WI38 (cell line): ENCODE measurements at regions not wholly inside any gene's neighbourhood (a gene's known extent, or its start where the extent isn't known, plus 50 kb on each side); places are given as distances from the start of the nearest gene placed in this dataset.
"Not testable (repeated sequence)": the region's sequence is repeated elsewhere in the genome, so short reads cannot be mapped to it uniquely, and the experiment has no call there.

Experiments used
- H3K4me3 ChIP-seq: 2 replicates; pipeline ENCODE4 v1.5.1; 2011; ENCODE audit warnings: low read depth, mild to moderate bottlenecking, control low read depth, low read length
- TF ChIP-seq, protein P1 (sequence below): IDR thresholded peaks from 2 replicates; pipeline ENCODE4 v1.5.1; 2012; ENCODE audit warnings: low read depth, mild to moderate bottlenecking, control low read depth, low read length

DNA sequence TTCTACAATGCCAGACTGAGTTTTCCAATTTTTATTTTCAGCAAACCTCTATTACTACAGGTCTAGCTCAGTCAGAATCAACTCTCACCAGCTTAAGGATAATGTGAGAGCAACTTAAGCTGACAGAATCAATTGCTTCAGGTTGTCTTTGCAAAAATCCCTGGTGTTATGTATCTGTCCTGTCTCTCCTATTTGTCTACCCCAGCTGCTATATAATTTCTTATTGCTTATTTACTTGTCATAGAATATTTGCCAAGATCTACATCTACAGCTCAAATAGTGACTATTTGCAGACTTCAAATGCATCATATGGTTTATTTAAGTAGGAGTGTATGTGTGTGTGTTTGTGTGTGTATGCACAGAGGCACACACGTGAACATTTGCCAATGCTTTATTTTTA lies 54.1 kb downstream of the FOXG1 start:
- H3K4me3 ChIP-seq = no peak overlapping the region
- TF ChIP-seq, protein P1, sequence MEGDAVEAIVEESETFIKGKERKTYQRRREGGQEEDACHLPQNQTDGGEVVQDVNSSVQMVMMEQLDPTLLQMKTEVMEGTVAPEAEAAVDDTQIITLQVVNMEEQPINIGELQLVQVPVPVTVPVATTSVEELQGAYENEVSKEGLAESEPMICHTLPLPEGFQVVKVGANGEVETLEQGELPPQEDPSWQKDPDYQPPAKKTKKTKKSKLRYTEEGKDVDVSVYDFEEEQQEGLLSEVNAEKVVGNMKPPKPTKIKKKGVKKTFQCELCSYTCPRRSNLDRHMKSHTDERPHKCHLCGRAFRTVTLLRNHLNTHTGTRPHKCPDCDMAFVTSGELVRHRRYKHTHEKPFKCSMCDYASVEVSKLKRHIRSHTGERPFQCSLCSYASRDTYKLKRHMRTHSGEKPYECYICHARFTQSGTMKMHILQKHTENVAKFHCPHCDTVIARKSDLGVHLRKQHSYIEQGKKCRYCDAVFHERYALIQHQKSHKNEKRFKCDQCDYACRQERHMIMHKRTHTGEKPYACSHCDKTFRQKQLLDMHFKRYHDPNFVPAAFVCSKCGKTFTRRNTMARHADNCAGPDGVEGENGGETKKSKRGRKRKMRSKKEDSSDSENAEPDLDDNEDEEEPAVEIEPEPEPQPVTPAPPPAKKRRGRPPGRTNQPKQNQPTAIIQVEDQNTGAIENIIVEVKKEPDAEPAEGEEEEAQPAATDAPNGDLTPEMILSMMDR = no peak

DNA sequence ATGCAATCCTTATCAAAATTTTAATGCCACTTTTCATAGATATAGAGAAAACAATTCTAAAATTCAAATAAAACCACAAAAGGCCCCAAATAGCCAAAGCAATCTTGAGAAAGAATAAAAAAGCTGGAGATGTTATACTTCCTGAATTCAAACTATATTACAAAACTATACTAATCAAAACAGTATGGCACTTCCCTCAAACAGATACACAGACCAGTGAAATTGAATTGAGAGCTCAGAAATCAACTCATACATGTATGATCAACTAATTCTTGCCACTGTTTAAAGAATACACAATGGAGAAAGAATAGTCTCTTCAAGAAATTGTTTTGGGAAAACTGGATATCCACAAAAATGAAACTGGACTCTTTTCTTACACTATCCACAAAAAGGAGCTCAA lies 55.4 kb downstream of the FOXG1 start:
- H3K4me3 ChIP-seq = no peak overlapping the region
- TF ChIP-seq, protein P1 = no peak

DNA sequence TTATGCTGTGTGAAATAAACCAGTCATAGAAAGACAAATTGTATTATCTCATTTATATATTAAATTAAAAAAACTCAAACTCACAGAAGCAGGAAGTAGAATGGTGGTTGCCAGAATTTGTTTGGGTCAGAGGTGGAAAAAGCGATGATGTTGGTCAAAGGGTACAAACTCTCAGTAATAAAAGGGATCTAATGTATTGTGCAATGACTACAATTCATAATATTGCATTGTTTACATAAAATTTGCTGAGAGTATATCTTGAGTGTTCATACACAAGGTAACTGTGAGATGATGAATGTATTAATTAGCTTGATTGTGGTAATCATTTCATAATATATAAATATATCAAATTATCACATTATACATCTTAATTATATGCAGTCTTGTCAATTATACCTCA lies 56.7 kb downstream of the FOXG1 start:
- TF ChIP-seq, protein P1 = no peak
- H3K4me3 ChIP-seq = no peak overlapping the region

DNA sequence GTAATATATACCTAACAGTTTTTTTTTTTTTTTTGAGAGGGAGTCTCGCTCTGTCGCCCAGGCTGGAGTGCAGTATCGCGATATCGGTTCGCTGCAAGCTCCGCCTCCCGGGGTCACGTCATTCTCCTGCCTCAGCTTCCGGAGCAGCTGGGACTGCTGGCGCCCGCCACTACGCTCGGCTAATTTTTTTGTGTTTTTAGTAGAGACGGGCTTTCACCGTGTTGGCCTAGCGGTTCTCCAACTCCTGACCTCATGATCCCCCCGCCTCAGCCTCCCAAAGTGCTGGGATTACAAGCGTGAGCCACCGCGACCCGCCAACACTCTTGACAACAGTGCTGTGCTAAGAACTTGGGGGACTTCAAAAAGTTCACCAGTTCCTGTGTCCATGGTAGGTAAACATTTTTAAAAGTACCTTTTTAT lies 63.5 kb downstream of the FOXG1 start:
- TF ChIP-seq, protein P1 = no peak
- H3K4me3 ChIP-seq = no peak overlapping the region

DNA sequence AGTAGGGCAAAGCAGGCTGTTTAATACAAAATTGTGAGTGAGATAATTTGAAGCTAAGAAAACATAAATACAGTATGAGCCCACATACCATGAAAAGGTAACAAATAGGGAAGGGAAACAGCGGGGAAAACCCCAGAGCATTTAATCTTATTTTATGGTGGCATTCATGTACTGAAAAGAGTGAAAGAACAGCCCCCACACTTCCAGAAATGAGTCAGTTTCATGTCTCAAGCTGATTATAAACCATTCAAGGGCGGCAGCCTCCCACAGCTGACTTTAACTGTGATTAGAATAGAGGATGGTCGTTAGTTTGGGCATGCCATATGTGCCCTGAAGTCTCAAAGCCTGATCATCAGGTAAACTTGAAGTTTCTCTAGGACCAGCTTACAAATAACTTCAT lies 64.5 kb downstream of the FOXG1 start:
- TF ChIP-seq, protein P1 = no peak
- H3K4me3 ChIP-seq = no peak overlapping the region

DNA sequence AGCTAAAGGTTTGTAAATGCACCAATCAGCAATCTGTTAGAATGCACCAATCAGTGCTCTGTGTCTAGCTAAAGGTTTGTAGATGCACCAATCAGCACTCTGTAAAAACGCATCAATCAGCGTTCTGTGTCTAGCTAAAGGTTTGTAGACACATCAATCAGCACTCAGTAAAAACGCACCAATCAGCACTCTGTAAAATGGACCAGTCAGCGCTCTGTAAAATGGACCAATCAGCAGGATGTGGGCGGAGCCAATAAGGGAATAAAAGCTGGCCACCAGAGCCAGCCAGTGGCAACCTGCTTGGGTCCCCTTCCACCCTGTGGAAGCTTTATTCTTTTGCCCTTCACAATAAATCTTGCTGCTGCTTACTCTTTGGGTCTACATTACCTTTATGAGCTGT lies 76.0 kb downstream of the FOXG1 start:
- not testable (repeated sequence) for H3K4me3 ChIP-seq

DNA sequence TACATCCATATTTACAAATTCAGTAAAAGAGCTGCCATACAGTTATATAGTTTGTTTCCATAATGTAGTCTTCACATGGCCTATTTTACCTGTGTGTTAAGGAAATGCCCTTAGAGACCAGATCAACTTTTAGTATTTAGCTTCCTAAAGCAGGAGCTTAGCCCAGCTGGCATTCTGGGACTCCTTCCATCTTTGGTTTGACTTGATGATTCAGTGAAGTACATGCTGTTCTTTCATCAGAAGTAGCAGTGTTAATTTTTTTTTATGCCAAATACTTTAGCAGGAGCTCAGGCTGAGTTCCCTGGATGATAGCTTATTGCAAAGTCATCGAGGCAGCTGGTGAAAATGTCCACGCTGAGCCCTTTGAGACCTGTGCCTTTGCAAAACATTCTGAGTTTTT lies 101.0 kb downstream of the FOXG1 start:
- TF ChIP-seq, protein P1 = no peak
- H3K4me3 ChIP-seq = no peak overlapping the region

DNA sequence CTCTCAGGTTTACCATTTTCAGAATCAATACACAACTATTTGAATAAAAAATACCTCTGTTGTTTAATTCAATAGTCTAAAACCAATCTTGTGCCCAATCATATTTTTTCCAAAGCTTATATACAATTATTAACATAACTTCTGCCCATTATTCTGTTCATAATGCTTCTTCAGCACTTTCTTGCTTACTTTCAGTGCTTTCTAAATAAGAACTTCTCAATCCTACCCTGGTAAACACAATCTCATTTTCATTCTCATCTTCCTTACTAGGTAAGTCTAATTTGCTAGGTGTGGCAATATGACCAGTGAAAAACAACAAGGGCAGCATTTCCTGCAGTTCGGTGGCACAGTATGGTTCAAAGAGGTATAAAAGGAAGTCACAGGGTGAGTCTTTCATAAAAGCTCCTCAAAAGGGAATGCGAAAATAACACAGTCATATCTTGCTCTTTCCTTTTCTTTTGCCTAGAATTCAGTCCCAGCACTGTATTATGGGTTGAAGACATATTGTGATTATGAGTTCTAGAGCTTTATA lies 103.5 kb downstream of the FOXG1 start:
- TF ChIP-seq, protein P1 = no peak
- H3K4me3 ChIP-seq = no peak overlapping the region
